ENCODE measurements at regions not wholly inside any gene's neighbourhood (a gene's known extent, or its start where the extent isn't known, plus 50 kb on each side); places are given as distances from the start of the nearest gene placed in this dataset.

- no peaks in the 10 kb centered on the region for H3K27me3 Mint-ChIP-seq
- ChIA-PET CTCF (no interaction called here), POLR2A (no interaction called here)
- Histone ChIP-seq H3K4me3 (ENCODE audit: control extremely low read depth in 1 of 5, extremely low read depth in 1 of 5, insufficient read depth in 1 of 5, low read depth in 2 of 5, low read length in 4 of 5) (no peak overlapping the region), H3K9ac (ENCODE audit: low read length) (no peak overlapping the region), H3K4me2 (replicated peaks; ENCODE audit: low read depth, low read length, poor library complexity, severe bottlenecking) (no peak overlapping the region), H3K27ac (ENCODE audit: low read length in 2 of 2) (no peak overlapping the region), H3K27me3 (replicated peaks in 1 of 4; ENCODE audit: control extremely low read depth in 1 of 4, control insufficient read depth in 3 of 4, insufficient read depth in 4 of 4, low read length in 3 of 4) (no peaks in the 10 kb centered on the region), H2AFZ (ENCODE audit: insufficient read depth, low read depth, low read length, poor library complexity, severe bottlenecking) (no peak overlapping the region), H3K36me3 (replicated peaks in 1 of 2; ENCODE audit: control extremely low read depth in 1 of 2, control insufficient read depth in 1 of 2, extremely low read depth in 1 of 2, insufficient read depth in 2 of 2, low read length in 1 of 2) (no peaks in the 10 kb centered on the region), H4K20me1 (ENCODE audit: control insufficient read depth, insufficient read depth, low read length, poor library complexity, severe bottlenecking) (no peaks in the 10 kb centered on the region), H3K9me3 (ENCODE audit: control extremely low read depth in 1 of 3, control insufficient read depth in 2 of 3, insufficient read depth in 1 of 3, low read length in 2 of 3) (no peaks in the 10 kb centered on the region), H3K79me2 (ENCODE audit: control insufficient read depth, insufficient read depth, low read length) (no peaks in the 10 kb centered on the region), H3K4me1 (ENCODE audit: control insufficient read depth in 2 of 2, insufficient read depth in 2 of 2, low read length in 2 of 2) (no peaks in the 10 kb centered on the region)
- intact Hi-C loops (cut with micrococcal nuclease), result no loop called here
- no peak for TF ChIP-seq CTCF (IDR thresholded peaks at IDR 0.05)
- TF ChIP-seq EZH2 (IDR thresholded peaks at IDR 0.05; ENCODE audit: borderline replicate concordance, insufficient read depth, low read depth, low read length, poor library complexity, severe bottlenecking), result no peak
- DNase-seq (no peak), ATAC-seq (ENCODE audit: low read depth) (no peak)
- 74% methylated on average over 4 of the region's 7 CpGs for WGBS (ENCODE audit: insufficient coverage)
- H3K4me3 Mint-ChIP-seq, result no peak overlapping the region
- no peak overlapping the region for H3K27ac Mint-ChIP-seq
- H3K9me3 Mint-ChIP-seq (ENCODE audit: insufficient read depth), result no peaks in the 10 kb centered on the region
- no peaks in the 10 kb centered on the region for H3K4me1 Mint-ChIP-seq
Measured at GRCh38 chr12:118637767-118638370, 261.5 kb downstream of the SUDS3 start.

- H3K27ac Mint-ChIP-seq, result no peak overlapping the region
- intact Hi-C loops (cut with micrococcal nuclease), result no loop called here
- no peak for ATAC-seq (ENCODE audit: low read depth)
- no peak overlapping the region for H3K4me3 Mint-ChIP-seq
- Histone ChIP-seq H3K4me1 (ENCODE audit: control insufficient read depth in 2 of 2, insufficient read depth in 2 of 2, low read length in 2 of 2) (no peaks in the 10 kb centered on the region), H3K27ac (ENCODE audit: low read length in 2 of 2) (no peak overlapping the region), H3K27me3 (replicated peaks in 1 of 4; ENCODE audit: control extremely low read depth in 1 of 4, control insufficient read depth in 3 of 4, insufficient read depth in 4 of 4, low read length in 3 of 4) (no peaks in the 10 kb centered on the region), H3K9ac (ENCODE audit: low read length) (no peak overlapping the region), H3K4me2 (replicated peaks; ENCODE audit: low read depth, low read length, poor library complexity, severe bottlenecking) (no peak overlapping the region), H2AFZ (ENCODE audit: insufficient read depth, low read depth, low read length, poor library complexity, severe bottlenecking) (no peak overlapping the region), H3K9me3 (ENCODE audit: control extremely low read depth in 1 of 3, control insufficient read depth in 2 of 3, insufficient read depth in 1 of 3, low read length in 2 of 3) (no peaks in the 10 kb centered on the region), H4K20me1 (ENCODE audit: control insufficient read depth, insufficient read depth, low read length, poor library complexity, severe bottlenecking) (no peaks in the 10 kb centered on the region), H3K4me3 (ENCODE audit: control extremely low read depth in 1 of 5, extremely low read depth in 1 of 5, insufficient read depth in 1 of 5, low read depth in 2 of 5, low read length in 4 of 5) (no peak overlapping the region), H3K36me3 (replicated peaks in 1 of 2; ENCODE audit: control extremely low read depth in 1 of 2, control insufficient read depth in 1 of 2, extremely low read depth in 1 of 2, insufficient read depth in 2 of 2, low read length in 1 of 2) (no peaks in the 10 kb centered on the region), H3K79me2 (ENCODE audit: control insufficient read depth, insufficient read depth, low read length) (no peaks in the 10 kb centered on the region)
- CTCF ChIA-PET, result no interaction called here
- TF ChIP-seq EZH2 (IDR thresholded peaks at IDR 0.05; ENCODE audit: borderline replicate concordance, insufficient read depth, low read depth, low read length, poor library complexity, severe bottlenecking), result no peak
- TF ChIP-seq CTCF (IDR thresholded peaks at IDR 0.05), result no peak
- H3K27me3 Mint-ChIP-seq, result no peaks in the 10 kb centered on the region
- DNase-seq, result no peak
- H3K9me3 Mint-ChIP-seq (ENCODE audit: insufficient read depth), result no peaks in the 10 kb centered on the region
- POLR2A ChIA-PET, result no interaction called here
- no peaks in the 10 kb centered on the region for H3K4me1 Mint-ChIP-seq
- 63% methylated on average over 1 of the region's 3 CpGs for WGBS (ENCODE audit: insufficient coverage)
Measured at GRCh38 chr12:118641249-118641648, 264.9 kb downstream of the SUDS3 start.
